ENCODE measurements at regions not wholly inside any gene's neighbourhood (a gene's known extent, or its start where the extent isn't known, plus 50 kb on each side); places are given as distances from the start of the nearest gene placed in this dataset.

GRCh38 chr6:22357724-22358189, 60.9 kb upstream of the PRL start:
- peaks cover 0 to under 1% of the 10 kb centered on the region in 2 donors for H3K4me1 ChIP-seq (ENCODE audit: control insufficient read depth in 1 of 2, low read depth in 2 of 2)
- H3K36me3 ChIP-seq, result no peaks in the 10 kb centered on the region
- H3K9me3 ChIP-seq, result no peaks in the 10 kb centered on the region
- no peak overlapping the region for H3K4me3 ChIP-seq
- ATAC-seq (ENCODE audit: insufficient number of reproducible peaks, low FRiP score, low read depth), result no peak
- no peak for TF ChIP-seq CTCF (IDR thresholded peaks at IDR 0.05)
- no peak for DNase-seq (ENCODE audit: low spot score)
- H3K27me3 ChIP-seq (replicated peaks; ENCODE audit: insufficient read depth), result no peaks in the 10 kb centered on the region
- no peak overlapping the region for H3K27ac ChIP-seq

- H3K4me3 ChIP-seq, result no peak overlapping the region
- no peak for TF ChIP-seq CTCF (IDR thresholded peaks at IDR 0.05)
- no peaks in the 10 kb centered on the region for H3K36me3 ChIP-seq
- no peaks in the 10 kb centered on the region for H3K27me3 ChIP-seq (replicated peaks; ENCODE audit: insufficient read depth)
- no peaks in the 10 kb centered on the region for H3K9me3 ChIP-seq
- DNase-seq (ENCODE audit: low spot score), result no peak
- ATAC-seq (ENCODE audit: insufficient number of reproducible peaks, low FRiP score, low read depth), result no peak
- peaks cover 9 to 20% of the 10 kb centered on the region in 2 donors for H3K4me1 ChIP-seq (ENCODE audit: control insufficient read depth in 1 of 2, low read depth in 2 of 2)
- H3K27ac ChIP-seq, result no peak overlapping the region
Measured at GRCh38 chr6:22361576-22361975, 64.7 kb upstream of the PRL start.

- DNase-seq (ENCODE audit: low spot score) (no peak), ATAC-seq (ENCODE audit: insufficient number of reproducible peaks, low FRiP score, low read depth) (no peak)
- Histone ChIP-seq H3K36me3 (no peaks in the 10 kb centered on the region), H3K4me1 (ENCODE audit: control insufficient read depth in 1 of 2, low read depth in 2 of 2) (peaks cover 14 to 28% of the 10 kb centered on the region in 2 donors), H3K27me3 (replicated peaks; ENCODE audit: insufficient read depth) (no peaks in the 10 kb centered on the region), H3K27ac (no peak overlapping the region), H3K9me3 (no peaks in the 10 kb centered on the region), H3K4me3 (no peak overlapping the region)
- no peak for TF ChIP-seq CTCF (IDR thresholded peaks at IDR 0.05)
Measured at GRCh38 chr6:22362361-22362760, 65.5 kb upstream of the PRL start.

GRCh38 chr6:22363166-22363713, 66.4 kb upstream of the PRL start:
- Histone ChIP-seq H3K4me3 (peak overlapping the region; percentile 32), H3K36me3 (no peaks in the 10 kb centered on the region), H3K27ac (peak overlapping the region; percentile 25 to 52), H3K9me3 (no peaks in the 10 kb centered on the region), H3K27me3 (replicated peaks; ENCODE audit: insufficient read depth) (no peaks in the 10 kb centered on the region), H3K4me1 (ENCODE audit: control insufficient read depth in 1 of 2, low read depth in 2 of 2) (peaks cover 14 to 33% of the 10 kb centered on the region in 2 donors)
- TF ChIP-seq CTCF (IDR thresholded peaks at IDR 0.05), result no peak
- ATAC-seq (ENCODE audit: insufficient number of reproducible peaks, low FRiP score, low read depth) (no peak), DNase-seq (ENCODE audit: low spot score) (no peak)

- H3K36me3 ChIP-seq, result no peaks in the 10 kb centered on the region
- no peaks in the 10 kb centered on the region for H3K9me3 ChIP-seq
- ATAC-seq (ENCODE audit: insufficient number of reproducible peaks, low FRiP score, low read depth), result no peak
- H3K4me1 ChIP-seq (ENCODE audit: control insufficient read depth in 1 of 2, low read depth in 2 of 2), result peaks cover 14 to 33% of the 10 kb centered on the region in 2 donors
- H3K4me3 ChIP-seq, result peak overlapping the region; percentile 32
- peak overlapping the region; percentile 25 to 52 for H3K27ac ChIP-seq
- DNase-seq (ENCODE audit: low spot score), result no peak
- no peaks in the 10 kb centered on the region for H3K27me3 ChIP-seq (replicated peaks; ENCODE audit: insufficient read depth)
- TF ChIP-seq CTCF (IDR thresholded peaks at IDR 0.05), result no peak
Measured at GRCh38 chr6:22363714-22364239, 66.9 kb upstream of the PRL start.

Measured in thoracic aorta (tissue), 2 donors.